Loucy (cell line): ENCODE measurements at regions not wholly inside any gene's neighbourhood (a gene's known extent, or its start where the extent isn't known, plus 50 kb on each side); places are given as distances from the start of the nearest gene placed in this dataset.

Source experiments
- H2AFZ ChIP-seq: fragments of 200-600 bp; sonication (generic); 2 replicates; pipeline ENCODE4 v1.6.0; 2016; ENCODE audit warnings: antibody characterized with exemption, mild to moderate bottlenecking, low read length, moderate library complexity
- H3F3A ChIP-seq: fragments of 200-600 bp; 2 replicates; pipeline ENCODE4 v1.6.0; 2016; ENCODE audit warnings: antibody characterized with exemption, low read depth, mild to moderate bottlenecking
- H3K27me3 ChIP-seq: fragments of 200-600 bp; sonication (generic); 2 replicates; pipeline ENCODE4 v1.6.1; 2014; ENCODE audit warnings: low read length, mild to moderate bottlenecking; ENCODE audit not compliant: insufficient read depth, poor library complexity, severe bottlenecking
- H3K36me3 ChIP-seq: fragments of 200-600 bp; sonication (generic); 2 replicates; pipeline ENCODE4 v1.6.1; 2016; ENCODE audit warnings: low read length; ENCODE audit not compliant: insufficient read depth
- H3K4me1 ChIP-seq: fragments of 200-600 bp; sonication (generic); 2 replicates; pipeline ENCODE4 v1.5.1; 2014; ENCODE audit warnings: low read length, mild to moderate bottlenecking; ENCODE audit not compliant: insufficient read depth, poor library complexity, severe bottlenecking
- H3K4me2 ChIP-seq: fragments of 200-600 bp; sonication (generic); 2 replicates; pipeline ENCODE4 v1.6.0; 2014; ENCODE audit warnings: antibody characterized with exemption, low read length, low read depth, mild to moderate bottlenecking; ENCODE audit not compliant: poor library complexity, severe bottlenecking
- H3K4me3 ChIP-seq: fragments of 200-600 bp; sonication (generic); 2 replicates; pipeline ENCODE4 v1.5.1; 2014; ENCODE audit warnings: low read length, mild to moderate bottlenecking, mixed read lengths; ENCODE audit not compliant: poor library complexity, severe bottlenecking
- H3K79me2 ChIP-seq: fragments of 200-600 bp; sonication (generic); 2 replicates; pipeline ENCODE4 v1.6.1; 2014; ENCODE audit warnings: low read length; ENCODE audit not compliant: insufficient read depth
- H3K9ac ChIP-seq: fragments of 200-600 bp; sonication (generic); 2 replicates; pipeline ENCODE4 v1.6.0; 2014; ENCODE audit warnings: mild to moderate bottlenecking, low read depth, low read length, moderate library complexity; ENCODE audit not compliant: poor library complexity, severe bottlenecking
- H3K9me2 ChIP-seq: fragments of 200-600 bp; sonication (generic); replicated peaks from 2 replicates; pipeline ENCODE4 v1.6.1; 2016; ENCODE audit warnings: low read depth, low read length, mixed read lengths
- H3K9me3 ChIP-seq: fragments of 200-600 bp; sonication (generic); 2 replicates; pipeline ENCODE4 v1.6.1; 2014; ENCODE audit warnings: mild to moderate bottlenecking, antibody characterized with exemption, low read length, low read depth; ENCODE audit not compliant: insufficient read depth
- H4K20me1 ChIP-seq: fragments of 200-600 bp; sonication (generic); 2 replicates; pipeline ENCODE4 v1.6.0; 2014; ENCODE audit warnings: antibody characterized with exemption, low read length, mild to moderate bottlenecking; ENCODE audit not compliant: insufficient read depth, poor library complexity, severe bottlenecking
- CTCF ChIP-seq: fragments of 200-600 bp; sonication (generic); conservative IDR thresholded peaks from 2 replicates; pipeline ENCODE4 v1.5.1; 2014; ENCODE audit warnings: mild to moderate bottlenecking, antibody characterized with exemption, low read length
- EZH2phosphoT487 ChIP-seq: fragments of 200-600 bp; IDR thresholded peaks from 2 replicates; pipeline ENCODE4 v1.6.1; 2018; ENCODE audit warnings: antibody characterized with exemption, mild to moderate bottlenecking, moderate library complexity, borderline replicate concordance

- Histone ChIP-seq H3K9ac (no peak overlapping the region), H3K9me2 (no peaks in the 10 kb centered on the region), H3F3A (no peaks in the 10 kb centered on the region), H3K9me3 (no peaks in the 10 kb centered on the region), H3K4me2 (no peak overlapping the region), H2AFZ (no peak overlapping the region), H3K4me1 (peaks cover under 1% of the 10 kb centered on the region), H3K27me3 (no peaks in the 10 kb centered on the region), H3K79me2 (no peaks in the 10 kb centered on the region), H3K4me3 (no peak overlapping the region), H4K20me1 (no peaks in the 10 kb centered on the region), H3K36me3 (no peaks in the 10 kb centered on the region)
- TF ChIP-seq EZH2phosphoT487 (no peak), CTCF (no peak)
These were observed 181.5 kb downstream of the USP12 start for GRCh38 chr13:26989957-26990713.

- Histone ChIP-seq H3K79me2 (no peaks in the 10 kb centered on the region), H3K4me1 (peaks cover 8% of the 10 kb centered on the region), H3K9me2 (no peaks in the 10 kb centered on the region), H3K9ac (no peak overlapping the region), H3F3A (no peaks in the 10 kb centered on the region), H2AFZ (no peak overlapping the region), H3K4me2 (no peak overlapping the region), H4K20me1 (no peaks in the 10 kb centered on the region), H3K4me3 (no peak overlapping the region), H3K27me3 (no peaks in the 10 kb centered on the region), H3K9me3 (no peaks in the 10 kb centered on the region), H3K36me3 (no peaks in the 10 kb centered on the region)
- no peak for TF ChIP-seq CTCF
- no peak for TF ChIP-seq EZH2phosphoT487
These were observed 182.2 kb downstream of the USP12 start for GRCh38 chr13:26989261-26989956.

GRCh38 chr13:26988059-26988769 lies 183.4 kb downstream of the USP12 start:
- Histone ChIP-seq H3K9me2 (no peaks in the 10 kb centered on the region), H3K9me3 (no peaks in the 10 kb centered on the region), H3K36me3 (no peaks in the 10 kb centered on the region), H3K4me2 (no peak overlapping the region), H3K4me3 (no peak overlapping the region), H3K9ac (no peak overlapping the region), H4K20me1 (no peaks in the 10 kb centered on the region), H2AFZ (no peak overlapping the region), H3F3A (peaks cover 7% of the 10 kb centered on the region), H3K4me1 (peaks cover 20% of the 10 kb centered on the region), H3K27me3 (no peaks in the 10 kb centered on the region), H3K79me2 (no peaks in the 10 kb centered on the region)
- TF ChIP-seq CTCF (no peak), EZH2phosphoT487 (no peak)
